ENCODE measurements at regions not wholly inside any gene's neighbourhood (a gene's known extent, or its start where the extent isn't known, plus 50 kb on each side); places are given as distances from the start of the nearest gene placed in this dataset.

DNA sequence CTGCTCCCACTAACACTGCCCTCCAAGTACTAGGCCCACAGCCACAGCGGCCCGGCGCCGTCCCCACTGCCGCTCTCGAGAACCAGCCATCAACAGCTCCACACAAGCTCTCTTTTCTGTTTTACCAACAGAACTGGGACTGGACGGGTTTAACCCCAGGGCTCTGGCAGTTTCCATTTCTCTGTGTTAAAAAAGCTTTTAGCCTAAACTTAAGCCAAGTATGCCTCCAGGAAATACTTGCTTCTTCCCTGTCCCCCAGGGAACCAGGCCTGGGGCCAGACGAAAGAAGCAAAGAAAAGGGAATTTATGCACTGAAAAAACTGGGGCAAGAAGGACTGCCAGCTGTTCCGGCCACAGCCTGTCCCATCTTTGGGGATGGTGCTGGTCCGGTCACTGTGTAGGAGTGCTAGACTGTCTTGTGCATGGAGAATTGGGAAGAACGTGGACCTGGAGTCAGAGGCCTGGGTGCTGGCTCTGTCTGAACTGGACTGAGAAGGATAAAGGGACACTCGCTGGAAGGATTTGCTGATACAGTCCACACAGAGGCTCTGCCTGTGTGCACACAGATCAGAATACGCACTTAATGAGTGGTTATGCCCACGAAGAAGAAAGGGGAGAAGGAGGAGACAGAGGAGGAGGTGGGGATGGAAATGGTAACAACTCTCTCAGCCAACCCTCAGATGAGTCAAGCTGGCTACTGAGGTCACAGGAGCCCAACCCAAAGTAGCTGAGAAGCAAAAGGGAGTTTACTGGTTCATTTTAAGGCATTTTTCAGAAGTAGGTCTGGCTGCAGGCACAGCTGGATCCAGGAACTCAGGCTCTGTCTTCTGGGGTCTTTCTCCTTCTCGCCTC, 254.4 kb upstream of the PMEPA1 start:
- DNase-seq = no peak

DNA sequence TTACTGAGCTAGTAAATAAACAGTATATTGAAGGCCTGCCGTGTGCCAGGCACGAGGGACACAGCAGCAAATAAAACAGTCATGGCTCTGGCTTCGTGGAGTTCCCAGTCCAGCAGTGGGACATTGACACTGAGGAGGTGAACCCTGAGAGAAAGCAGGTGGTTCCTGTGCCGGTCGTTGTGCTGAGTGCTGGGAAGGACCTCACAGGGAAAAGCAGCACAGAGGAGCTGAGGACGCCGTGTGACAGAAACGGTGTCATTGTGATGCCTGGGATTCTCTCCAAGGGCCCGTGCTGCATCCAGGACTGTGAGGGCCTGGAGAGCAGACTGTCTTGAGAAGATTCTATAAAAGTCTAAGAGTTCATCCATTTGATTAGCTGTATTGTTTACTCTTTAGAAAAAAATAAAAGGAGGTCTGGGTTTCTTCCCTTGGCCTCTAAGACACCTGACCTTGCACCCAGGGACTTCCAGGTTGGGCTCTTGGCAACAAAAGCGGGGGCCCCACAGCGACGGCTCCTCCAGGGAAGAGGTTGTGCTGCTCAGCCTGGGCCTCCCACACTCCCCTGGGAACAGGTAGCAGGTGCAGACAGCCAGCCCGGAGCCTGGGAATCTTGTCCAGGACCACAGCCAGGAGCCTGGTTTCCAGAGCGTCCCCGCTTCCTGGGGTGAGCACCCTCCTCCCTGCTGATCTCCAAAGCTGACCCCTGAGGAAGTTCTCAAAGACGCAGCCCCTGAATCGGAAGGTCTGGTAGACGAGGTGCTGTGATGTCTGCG, 251.2 kb upstream of the PMEPA1 start:
- no peak for DNase-seq

DNA sequence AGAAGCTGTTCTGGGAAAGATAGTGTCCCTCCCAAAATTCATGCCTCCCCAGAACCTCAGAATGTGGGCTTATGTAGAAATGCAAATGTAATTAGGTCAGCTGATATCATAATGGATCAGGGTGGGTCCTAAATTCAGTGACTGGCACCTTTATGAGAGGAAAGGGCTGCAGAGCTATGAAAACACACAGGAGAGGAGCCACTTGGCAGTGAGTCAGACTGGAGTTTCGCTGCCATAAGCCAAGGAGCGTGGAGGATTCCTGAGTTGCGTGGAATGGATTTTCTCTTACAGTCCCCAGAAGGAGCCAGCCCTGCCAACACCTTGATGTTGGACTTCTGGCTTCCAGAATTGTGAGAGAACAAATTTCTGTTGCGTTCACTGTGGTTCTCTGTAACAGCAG, 249.8 kb upstream of the PMEPA1 start:
- DNase-seq = no peak

DNA sequence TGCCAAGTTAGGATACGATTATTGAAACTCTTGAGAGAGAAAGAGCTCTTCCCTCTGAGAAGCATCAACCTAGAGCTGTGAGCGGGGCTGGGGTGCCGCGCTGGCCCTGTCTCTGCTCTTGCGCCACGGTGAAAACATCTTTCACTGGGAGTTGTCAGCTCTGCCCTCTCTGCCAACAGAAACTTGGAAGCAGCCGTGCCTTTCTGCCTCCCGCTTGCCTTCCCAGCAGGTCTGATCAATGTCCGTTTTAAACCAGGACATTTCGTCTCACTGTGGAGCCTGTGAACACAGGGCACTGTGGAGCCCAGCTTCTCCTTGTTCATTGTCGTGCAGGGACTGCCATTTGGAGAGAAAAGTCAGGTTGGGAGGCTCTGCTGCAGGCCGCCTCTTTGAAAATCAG, 249.2 kb upstream of the PMEPA1 start:
- DNase-seq = no peak

DNA sequence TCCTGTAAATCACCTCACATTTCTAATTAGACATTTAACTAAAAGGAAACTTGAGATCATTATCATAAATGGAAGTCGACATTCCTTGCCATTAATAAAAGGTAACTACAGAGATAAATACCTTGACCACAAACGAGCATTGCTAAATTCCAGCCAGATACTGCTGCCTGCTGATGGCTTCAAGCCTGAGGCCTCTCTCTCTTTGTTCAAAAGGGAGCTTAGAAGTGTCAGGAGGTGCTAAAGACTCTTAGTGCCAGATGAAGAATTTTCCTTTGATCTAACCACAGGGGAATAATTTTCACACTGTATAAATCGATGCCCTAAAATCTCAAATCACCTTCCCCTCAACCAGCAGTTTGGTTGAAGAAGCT, 248.2 kb upstream of the PMEPA1 start:
- DNase-seq = no peak

DNA sequence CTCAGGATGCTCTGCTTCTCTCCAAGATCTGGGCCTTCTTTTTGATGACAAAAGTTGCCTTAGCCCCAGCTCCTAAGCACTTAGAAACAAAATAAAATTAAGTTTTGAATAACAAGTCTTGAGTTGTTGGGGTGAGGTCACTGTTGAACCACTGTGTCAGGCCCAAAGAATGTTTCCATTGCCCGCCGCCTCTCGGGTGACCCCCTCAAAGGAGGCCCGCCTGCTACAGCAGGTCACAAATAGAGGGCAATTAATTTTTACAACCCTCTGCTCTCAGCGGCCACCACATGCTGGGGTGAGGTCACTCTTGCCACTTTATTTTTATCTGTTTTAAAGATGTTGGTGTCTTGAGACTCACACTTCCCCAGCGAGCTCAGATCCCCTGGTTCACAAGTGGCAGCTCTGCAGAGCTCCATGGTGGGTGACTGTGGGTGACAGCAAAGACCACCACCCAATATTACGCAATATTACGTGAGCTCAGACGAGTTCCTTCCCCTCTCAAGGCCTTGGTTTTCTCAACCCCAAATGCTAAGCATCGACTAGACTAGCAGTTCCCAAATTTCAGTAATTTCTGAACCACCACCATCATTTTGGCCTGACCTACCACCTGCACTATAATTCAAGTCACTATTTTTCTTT, 247.7 kb upstream of the PMEPA1 start:
- no peak for DNase-seq

DNA sequence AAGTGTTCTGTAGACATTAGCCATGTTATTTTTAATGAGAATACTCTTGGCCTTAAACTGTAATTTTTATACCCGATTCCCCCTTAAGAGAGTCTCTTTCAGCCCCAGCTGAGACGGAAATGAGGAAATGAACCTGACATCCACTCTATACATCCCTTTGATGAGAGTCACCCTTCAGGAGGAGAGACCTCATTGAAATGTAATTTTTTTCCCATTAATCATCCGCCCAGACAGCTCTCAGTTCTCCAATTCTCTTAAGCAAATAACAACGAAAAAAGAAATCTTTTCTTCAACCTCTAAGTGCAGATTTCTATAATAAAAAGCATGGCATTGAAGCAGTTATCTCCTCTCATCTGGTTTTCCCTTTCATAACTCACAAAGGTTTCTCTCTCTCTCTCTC, 243.8 kb upstream of the PMEPA1 start:
- no peak for DNase-seq

DNA sequence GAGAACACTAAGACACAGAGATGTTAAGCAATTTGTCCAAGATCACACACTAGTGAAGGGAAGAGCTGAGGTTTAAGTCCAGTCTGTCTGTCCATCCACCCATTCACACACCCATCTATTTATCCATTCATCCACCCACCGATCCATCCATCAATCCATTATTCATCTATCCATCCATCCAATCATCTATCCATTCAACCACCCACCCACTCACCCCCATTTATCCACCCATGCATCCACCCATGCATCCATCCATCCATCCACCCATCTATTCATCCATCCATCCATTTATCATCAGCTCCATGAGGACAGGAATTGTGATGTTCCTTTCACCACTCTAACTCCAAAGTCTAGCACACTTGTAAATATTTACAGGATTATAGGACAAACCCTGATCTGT, 242.3 kb upstream of the PMEPA1 start:
- no peak for DNase-seq

DNA sequence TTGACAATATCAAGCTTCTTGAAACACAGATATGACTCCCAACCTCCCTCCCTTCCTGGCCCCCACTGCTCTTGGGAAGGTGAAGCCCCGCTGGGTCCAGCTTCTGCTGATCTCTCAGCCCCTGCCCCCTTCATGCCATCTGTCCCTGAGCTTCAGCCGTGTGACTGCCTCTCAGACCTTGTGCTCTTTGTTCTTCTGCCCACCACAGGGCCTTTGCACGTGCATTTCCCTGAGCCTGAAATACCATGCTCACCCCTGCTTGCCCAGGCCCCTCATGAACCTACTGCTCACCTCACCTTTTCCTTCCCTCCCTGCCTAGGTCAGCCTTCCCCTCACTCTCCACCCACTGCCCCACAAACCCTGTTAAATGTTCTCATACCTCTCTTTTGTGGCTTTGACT, 241.7 kb upstream of the PMEPA1 start:
- DNase-seq = no peak

DNA sequence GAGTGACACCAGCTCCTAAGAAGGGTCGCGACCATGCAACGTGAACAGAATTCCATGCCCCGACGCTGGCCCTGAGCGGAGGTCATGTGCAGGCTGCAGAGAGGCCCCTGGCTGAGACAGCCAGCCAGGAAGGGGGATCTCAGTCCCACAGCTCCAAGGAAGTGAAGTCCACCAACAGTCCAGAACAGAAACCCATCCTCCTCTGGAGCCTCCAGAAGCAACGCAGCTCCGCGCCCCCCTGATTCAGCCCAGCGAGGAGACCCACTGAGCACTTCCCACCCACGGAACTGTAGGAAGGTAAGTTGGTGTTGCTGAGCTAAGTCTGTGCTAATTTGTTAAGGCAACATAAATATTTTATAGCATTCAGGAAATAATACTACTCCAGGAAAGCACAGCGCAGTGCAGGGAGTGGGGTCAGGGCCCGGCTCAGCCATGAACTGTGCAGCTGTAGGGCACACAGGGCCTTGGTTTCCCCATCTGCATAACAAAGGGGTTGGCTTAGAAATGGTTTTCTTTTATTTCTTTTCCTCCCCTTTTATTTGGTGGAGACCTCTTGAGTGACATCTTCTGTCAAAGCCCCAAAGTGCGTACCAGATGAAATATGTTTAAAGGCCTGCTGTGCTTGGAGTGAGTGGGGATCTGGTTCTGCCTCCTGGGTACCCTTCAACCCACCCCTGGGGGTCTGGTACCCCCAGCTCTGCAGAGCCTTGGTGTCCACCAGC, 241.1 kb upstream of the PMEPA1 start:
- no peak for DNase-seq

DNA sequence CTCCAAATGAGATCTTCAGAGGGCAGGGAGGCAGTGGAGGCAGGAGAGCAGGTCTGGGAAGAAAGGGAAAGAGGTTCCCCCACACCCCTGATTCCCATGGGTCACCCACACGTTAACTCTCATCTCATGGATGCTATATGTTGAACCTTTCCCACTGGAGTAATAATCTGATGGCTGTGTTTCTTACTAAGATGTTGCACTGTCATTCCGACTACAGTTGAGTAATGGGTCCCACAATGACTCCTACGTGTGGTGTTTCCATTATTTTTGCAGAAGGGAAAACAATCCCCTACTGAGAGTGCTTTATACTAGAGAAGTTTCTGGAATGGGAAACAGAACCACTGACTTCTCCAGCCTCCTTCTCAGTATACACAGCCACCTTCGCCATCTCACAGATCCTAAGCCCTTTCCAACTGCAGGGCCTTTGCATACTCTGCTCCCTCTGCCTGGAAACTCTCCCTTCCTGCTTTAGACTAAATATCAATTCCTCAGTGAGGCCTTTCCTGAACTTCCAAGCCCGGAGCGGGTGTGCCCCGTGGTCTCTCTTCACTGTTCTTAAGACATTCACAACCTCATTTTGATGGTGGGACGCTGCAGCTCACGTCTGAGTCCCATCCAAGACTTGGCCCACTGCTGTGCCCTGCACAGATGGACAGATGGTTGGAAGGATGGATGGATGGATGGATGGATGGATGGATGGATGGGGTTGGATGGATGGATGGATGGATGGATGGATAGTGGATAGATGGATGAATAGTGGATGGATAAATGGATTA, 238.6 kb upstream of the PMEPA1 start:
- no peak for DNase-seq

DNA sequence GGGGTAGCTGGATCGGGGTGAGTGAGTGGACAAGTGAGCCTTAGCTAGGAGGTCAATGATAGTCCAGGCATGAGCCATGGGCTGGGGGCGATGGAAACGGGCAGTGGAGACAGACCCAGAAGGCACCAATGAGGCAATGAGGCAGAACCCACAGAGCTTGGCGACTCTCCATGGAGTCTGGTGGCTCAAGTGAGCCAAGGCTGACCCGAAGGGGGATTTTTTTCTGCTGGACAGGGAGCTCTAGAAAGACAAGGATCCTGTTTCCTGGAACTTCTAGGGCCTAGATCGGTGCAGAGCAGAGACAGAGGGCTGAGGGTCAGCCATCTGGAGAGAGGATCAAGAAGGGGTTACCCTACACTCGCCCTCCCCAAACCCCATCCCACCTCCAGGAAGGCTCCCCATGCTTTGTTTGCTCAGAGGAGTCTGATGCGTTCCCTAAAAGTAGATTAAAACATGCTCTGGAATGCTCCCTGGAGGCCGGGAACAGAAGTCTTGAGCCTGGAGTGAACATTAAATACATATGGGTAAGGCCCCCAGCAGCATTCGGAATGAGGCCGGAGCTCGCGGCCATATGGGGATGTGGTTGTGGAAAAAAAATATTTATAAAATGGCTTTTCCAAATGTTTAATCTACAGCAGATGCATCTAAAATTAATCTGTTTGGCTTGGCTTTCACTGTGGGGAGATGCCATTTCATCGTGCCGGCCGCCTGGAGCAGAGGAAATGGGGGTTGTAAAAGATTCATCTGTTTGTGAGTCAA, 237.8 kb upstream of the PMEPA1 start:
- DNase-seq = no peak

DNA sequence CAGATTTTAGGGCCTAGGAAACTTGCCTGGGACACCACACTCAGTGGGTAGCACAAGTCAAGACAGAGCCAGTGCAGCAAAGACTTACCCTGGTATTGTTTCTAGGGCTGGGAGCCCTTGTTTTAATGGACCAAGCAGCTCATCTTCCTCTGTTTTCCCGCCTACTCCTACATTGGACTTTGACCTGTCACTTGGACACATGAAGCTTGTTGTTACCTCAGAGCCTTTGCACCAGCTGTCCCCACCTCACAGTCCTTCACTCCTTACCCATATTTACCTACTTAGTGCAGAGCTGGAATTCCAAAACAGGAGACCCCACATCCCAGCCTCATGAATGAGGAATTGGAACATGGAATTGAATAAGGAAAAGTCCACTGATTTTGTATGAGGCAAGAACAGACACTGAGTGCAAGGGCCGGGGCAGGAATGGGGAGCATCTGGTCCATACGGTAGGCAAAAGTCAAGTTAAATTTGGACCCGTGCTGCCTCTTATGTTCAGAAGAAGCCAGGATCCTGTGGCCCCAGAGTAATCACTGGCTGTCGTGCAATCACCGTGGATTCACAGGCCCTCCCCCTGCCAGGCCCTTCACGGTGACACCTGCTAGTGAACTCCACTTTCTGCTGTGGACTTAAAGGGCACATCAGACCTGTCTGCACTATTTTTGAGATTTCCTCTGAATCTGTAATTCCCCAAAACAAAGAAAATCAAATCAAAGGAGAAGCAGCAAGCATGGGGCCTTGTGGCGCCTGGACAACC, 236.9 kb upstream of the PMEPA1 start:
- DNase-seq = no peak

DNA sequence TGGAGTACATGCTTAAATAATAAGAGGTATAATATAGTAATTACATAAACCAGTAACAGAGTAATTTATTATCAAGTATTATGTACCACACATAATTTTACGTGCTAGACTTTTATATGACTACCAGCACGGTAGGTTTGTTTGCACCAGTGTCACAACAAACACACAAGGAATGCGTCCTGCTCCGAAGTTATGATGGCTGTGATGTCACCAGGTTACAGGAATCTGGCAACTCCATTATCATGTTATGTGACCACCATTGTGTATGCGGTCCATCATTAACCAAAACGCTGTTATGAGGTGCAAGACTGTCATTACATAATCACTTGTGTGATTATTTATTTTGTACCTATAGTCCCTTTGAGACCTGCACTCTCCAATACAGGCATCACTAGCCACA, 235.2 kb upstream of the PMEPA1 start:
- DNase-seq = no peak

DNA sequence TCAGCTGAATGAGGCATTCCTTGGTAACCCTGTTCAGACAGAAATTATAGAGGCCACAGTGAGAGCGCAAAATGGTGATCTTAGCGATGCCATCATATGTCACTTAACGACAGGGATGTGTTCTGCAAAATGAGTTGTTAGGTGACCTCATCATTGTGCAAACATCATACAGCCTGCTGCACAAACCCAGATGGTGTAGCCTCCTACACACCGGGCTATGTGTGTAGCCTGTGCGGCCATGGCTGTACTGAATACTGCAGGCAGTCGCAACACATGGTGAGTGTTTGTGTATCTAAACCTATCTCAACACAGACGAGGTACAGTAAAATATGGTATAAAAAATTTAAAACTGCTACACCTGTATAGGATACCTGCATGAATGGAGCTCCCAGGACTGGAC, 234.1 kb upstream of the PMEPA1 start:
- no peak for DNase-seq

DNA sequence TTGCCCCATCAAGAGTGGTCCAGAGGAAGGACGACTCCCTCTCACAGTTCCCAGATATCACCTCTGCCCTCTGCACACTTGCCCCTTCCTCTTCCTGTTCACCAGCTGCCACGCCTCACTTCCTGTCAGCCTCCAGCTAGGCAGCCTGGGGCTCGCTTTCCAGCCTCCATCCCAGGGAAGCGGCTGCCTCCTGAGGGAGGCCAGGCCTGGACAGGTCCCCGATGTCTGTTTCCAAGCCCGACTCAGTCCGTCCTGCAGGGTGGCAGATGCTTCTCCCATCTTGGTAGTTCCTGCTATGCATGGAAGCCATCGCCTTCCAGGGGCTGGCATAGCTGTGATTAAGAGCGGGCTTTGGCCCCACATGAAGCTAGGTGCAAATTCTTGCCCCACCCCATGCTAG, 233.5 kb upstream of the PMEPA1 start:
- no peak for DNase-seq

DNA sequence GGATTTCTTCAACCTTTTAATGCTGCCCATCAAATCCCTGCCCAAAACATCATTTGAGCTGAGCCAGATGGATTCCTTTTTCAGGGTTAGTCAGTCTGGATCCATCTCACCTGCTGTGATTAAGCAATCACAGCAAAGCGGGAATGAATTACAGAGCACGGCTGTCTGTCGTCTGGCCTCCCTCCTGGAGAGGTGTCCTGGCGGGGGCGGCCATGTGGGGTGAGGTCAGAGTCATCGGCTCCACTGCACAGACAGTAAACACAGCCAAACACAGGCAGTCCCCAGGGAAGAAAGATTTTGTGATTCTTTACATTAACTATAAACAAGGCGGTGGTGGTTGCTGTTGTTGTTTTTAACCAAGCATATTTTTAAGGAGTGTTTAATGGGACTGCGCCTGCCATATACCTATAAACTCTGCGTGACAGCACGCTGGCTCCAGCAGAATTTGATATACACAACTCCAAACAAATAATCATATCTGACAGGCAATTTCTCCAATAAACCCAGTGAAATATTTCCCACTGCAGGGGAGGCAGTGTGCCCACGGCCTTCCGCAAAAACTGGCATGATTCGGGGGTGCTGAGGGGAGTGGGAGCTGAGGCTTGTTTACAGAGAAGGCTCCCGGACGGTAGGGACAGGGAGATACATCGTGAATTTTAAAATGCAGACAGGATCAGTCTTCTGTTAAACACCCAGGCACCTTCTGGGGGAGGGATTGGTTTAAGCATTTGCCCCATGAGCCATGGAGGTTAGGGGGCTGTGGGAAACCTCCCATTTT, 232.0 kb upstream of the PMEPA1 start:
- no peak for DNase-seq

DNA sequence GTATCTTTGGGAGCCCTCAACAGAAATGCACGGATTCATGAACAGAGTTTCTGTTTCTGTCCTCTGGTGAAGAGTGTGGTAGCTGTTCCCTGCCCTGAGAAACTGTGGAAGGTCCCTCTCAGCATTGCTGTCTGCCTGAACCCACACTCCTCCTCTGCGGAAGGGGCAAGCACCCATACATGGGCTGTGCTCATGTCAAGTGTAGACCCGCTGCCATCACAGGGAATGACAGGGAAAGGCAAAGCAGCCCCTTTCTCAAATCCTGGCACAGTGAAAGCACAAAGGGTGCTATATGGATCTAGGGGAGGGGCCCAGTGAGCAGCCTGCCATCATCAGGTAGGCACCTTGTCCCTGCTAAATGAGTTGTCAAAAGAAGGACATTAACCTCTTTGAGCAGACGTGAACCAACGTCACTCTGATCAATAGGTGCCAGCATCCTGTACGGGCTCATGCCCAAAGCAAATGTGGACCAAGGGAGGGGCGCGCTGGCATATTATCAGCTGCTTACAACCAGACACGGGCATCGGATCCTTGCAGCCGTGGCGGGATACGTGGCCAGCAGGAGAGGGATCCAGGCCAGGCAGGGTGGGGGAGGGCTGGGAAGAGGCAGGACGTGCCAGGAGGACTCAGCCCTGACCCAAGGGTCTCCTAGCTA, 231.2 kb upstream of the PMEPA1 start:
- DNase-seq = no peak

DNA sequence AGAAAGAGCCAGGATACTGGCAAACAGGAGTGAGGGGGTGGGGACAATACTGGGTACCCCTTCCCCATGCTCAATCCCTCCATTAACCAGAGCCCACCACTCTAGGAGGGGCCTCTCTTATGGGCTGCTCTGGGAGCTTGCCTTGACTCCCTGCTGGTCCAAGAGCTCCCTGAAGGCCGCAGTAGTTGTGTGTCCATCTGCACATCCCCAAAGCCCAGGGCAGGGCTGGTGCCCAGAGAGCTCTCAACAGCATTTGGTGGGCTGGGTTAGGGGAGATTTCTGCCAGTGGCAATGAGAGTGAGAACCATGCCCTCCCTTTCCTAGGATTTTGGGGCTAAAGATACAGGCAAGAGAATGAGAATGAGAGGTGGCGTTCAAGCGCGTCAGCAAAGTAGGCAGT, 230.6 kb upstream of the PMEPA1 start:
- no peak for DNase-seq

DNA sequence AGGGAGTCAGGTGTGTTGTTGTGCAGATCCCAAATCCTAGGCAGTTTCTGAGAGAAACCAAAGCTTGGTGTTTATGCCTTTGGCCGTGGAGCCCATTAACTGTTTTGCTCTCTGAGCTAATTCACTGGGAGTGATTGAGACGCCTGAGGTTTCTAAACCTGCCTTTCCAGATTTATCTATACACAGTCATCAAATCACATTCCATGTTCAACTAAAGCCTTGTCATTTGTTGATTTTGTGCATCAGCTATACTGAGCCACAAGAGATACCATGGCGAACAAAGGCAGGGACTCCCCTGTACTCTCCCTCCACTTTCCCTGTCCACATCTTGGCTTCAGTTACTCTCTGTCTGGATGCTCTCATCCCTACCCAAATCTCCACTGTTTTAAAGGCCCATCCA, 229.7 kb upstream of the PMEPA1 start:
- DNase-seq = no peak
